Lower leg skin (tissue), 3 donors: ENCODE measurements at regions not wholly inside any gene's neighbourhood (a gene's known extent, or its start where the extent isn't known, plus 50 kb on each side); places are given as distances from the start of the nearest gene placed in this dataset.

Experiments
- POLR2A ChIP-seq, 2 donors: fragments of 450-650 bp; IDR thresholded peaks; one replicate each; pipeline ENCODE4 v1.6.1; 2016 to 2017; ENCODE audit warnings: antibody characterized with exemption in 2 of 2, mild to moderate bottlenecking in 1 of 2, moderate library complexity in 1 of 2
- TF ChIP-seq, protein P1 (sequence below), 3 donors: fragments of 450-650 bp; IDR thresholded peaks; one replicate each; pipeline ENCODE4 v1.5.1; 2016; ENCODE audit warnings: antibody characterized with exemption in 3 of 3, mild to moderate bottlenecking in 3 of 3, moderate library complexity in 2 of 3

DNA sequence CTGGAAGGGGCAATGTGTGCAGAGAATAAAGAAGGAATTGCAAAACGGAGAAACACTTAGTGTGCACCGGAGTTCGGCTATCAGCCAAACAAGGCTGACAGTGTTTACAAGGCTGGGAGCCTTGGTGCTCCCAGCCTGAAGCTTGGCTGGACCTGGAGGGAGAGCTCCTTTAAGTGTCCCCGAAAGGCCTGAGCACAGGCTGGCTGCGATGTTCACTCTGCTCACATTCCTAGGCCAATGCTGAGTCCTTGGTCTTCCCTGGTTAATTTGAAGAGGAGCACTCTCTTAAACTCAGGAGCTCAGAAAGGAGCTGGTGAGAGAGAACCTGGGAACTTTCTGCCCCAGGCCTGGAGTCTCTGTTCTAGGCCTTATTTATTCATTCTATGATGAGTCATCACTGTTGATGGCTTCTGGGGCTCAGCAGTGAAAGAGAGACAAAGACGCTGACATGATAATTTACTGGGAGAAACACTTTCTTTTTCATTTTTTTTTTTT lies 88.6 kb upstream of the MYO10 start:
- TF ChIP-seq, protein P1, sequence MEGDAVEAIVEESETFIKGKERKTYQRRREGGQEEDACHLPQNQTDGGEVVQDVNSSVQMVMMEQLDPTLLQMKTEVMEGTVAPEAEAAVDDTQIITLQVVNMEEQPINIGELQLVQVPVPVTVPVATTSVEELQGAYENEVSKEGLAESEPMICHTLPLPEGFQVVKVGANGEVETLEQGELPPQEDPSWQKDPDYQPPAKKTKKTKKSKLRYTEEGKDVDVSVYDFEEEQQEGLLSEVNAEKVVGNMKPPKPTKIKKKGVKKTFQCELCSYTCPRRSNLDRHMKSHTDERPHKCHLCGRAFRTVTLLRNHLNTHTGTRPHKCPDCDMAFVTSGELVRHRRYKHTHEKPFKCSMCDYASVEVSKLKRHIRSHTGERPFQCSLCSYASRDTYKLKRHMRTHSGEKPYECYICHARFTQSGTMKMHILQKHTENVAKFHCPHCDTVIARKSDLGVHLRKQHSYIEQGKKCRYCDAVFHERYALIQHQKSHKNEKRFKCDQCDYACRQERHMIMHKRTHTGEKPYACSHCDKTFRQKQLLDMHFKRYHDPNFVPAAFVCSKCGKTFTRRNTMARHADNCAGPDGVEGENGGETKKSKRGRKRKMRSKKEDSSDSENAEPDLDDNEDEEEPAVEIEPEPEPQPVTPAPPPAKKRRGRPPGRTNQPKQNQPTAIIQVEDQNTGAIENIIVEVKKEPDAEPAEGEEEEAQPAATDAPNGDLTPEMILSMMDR (IDR thresholded peaks at IDR 0.05): no peak
- no peak for TF ChIP-seq POLR2A (IDR thresholded peaks at IDR 0.05)
